ENCODE measurements at regions not wholly inside any gene's neighbourhood (a gene's known extent, or its start where the extent isn't known, plus 50 kb on each side); places are given as distances from the start of the nearest gene placed in this dataset.

DNA sequence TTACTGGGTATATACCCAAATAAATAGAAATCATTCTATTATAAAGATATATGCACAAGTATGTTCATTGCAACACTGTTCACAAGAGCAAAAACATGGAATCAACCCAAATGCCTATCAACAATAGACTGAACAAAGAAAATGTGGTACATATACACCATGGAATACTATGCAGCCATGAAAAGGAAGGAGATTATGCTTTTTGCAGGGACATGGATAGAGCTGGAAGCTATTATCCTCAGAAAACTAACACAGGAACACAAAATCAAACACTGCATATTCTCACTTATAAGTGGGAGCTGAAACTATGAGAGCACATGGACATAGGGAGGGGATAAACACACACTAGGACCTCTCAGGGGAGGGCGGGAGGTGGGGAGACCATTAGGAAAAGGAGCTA, 298.4 kb upstream of the CDH9 start:
- Histone ChIP-seq H3K9me3 (ENCODE audit: control insufficient read depth, insufficient read depth, low read length) (no peaks in the 10 kb centered on the region), H3K36me3 (ENCODE audit: control insufficient read depth, insufficient read depth, low read length) (no peaks in the 10 kb centered on the region), H3K27me3 (ENCODE audit: control insufficient read depth, insufficient read depth, low read length) (no peaks in the 10 kb centered on the region), H3K4me3 (ENCODE audit: low read length) (no peak overlapping the region), H3K4me1 (ENCODE audit: control insufficient read depth, insufficient read depth, low read length) (no peaks in the 10 kb centered on the region), H3K27ac (ENCODE audit: low read length) (no peak overlapping the region)
- WGBS (ENCODE audit: insufficient coverage), result 83% methylated on average over 1 of the region's 1 CpG
- intact Hi-C loops (cut with micrococcal nuclease), result no loop called here
- Mint-ChIP-seq H3K9me3 (peaks cover 10 to 14% of the 10 kb centered on the region in 2 donors), H3K4me3 (no peak overlapping the region), H3K36me3 (peaks cover 15% of the 10 kb centered on the region), H3K27ac (no peak overlapping the region), H3K27me3 (ENCODE audit: low read depth in 2 of 2) (no peaks in the 10 kb centered on the region), H3K4me1 (no peaks in the 10 kb centered on the region)
- ATAC-seq, result no peak
- TF ChIP-seq, protein P1, sequence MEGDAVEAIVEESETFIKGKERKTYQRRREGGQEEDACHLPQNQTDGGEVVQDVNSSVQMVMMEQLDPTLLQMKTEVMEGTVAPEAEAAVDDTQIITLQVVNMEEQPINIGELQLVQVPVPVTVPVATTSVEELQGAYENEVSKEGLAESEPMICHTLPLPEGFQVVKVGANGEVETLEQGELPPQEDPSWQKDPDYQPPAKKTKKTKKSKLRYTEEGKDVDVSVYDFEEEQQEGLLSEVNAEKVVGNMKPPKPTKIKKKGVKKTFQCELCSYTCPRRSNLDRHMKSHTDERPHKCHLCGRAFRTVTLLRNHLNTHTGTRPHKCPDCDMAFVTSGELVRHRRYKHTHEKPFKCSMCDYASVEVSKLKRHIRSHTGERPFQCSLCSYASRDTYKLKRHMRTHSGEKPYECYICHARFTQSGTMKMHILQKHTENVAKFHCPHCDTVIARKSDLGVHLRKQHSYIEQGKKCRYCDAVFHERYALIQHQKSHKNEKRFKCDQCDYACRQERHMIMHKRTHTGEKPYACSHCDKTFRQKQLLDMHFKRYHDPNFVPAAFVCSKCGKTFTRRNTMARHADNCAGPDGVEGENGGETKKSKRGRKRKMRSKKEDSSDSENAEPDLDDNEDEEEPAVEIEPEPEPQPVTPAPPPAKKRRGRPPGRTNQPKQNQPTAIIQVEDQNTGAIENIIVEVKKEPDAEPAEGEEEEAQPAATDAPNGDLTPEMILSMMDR (IDR thresholded peaks at IDR 0.05), result no peak
- DNase-seq, result no peak

DNA sequence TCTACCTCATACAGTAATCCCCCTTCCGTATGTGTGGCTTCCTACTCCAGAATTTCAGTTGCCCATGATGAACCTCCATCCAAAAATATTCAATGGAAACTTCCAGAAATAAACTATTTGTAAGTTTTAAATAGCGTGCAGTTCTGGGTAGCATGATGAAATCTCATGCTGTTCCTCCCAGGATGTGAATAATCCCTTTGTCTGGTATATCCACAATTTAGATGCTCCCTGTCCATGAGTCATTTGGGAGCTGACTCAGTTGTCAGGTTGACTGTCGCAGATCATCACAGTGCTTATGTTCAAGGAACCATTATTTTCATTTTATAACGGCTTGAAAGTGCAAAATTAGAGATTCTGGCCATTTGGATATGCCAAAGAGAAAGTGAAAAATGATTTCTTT, 290.1 kb upstream of the CDH9 start:
- peaks cover 15 to 24% of the 10 kb centered on the region in 2 donors for H3K9me3 Mint-ChIP-seq

DNA sequence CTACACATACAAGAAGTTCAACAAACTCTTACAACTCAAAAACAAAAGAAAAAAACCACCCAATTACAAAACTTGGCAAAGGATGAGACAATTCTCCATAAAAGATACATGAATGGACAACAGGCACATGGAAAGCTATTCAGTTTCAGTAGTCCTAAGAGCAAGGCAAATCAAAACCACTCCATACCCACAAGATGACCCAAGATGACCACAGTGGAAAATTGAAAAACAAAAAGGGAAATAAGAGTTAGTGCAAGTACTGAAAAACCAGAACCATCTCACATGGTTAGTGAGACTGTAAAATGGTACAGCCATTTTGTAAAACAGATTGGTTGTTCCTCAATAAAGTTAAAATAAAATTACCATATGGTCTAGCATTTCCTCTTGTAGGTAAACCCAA, 287.1 kb upstream of the CDH9 start:
- ATAC-seq (no peak), DNase-seq (no peak)
- Histone ChIP-seq H3K27me3 (ENCODE audit: control insufficient read depth, insufficient read depth, low read length) (no peaks in the 10 kb centered on the region), H3K36me3 (ENCODE audit: control insufficient read depth, insufficient read depth, low read length) (no peaks in the 10 kb centered on the region), H3K4me1 (ENCODE audit: control insufficient read depth, insufficient read depth, low read length) (no peaks in the 10 kb centered on the region), H3K27ac (ENCODE audit: low read length) (no peak overlapping the region), H3K4me3 (ENCODE audit: low read length) (no peak overlapping the region), H3K9me3 (ENCODE audit: control insufficient read depth, insufficient read depth, low read length) (peaks cover under 1% of the 10 kb centered on the region)
- Mint-ChIP-seq H3K4me3 (no peak overlapping the region), H3K36me3 (peaks cover 13% of the 10 kb centered on the region), H3K27me3 (ENCODE audit: low read depth in 2 of 2) (no peaks in the 10 kb centered on the region), H3K4me1 (no peaks in the 10 kb centered on the region), H3K9me3 (peaks cover 15 to 24% of the 10 kb centered on the region in 2 donors), H3K27ac (no peak overlapping the region)
- TF ChIP-seq, protein P1 (IDR thresholded peaks at IDR 0.05), result no peak
- intact Hi-C loops (cut with micrococcal nuclease), result no loop called here

More for the DNA sequence above, 290.1 kb upstream of the CDH9 start:
- peaks cover 10% of the 10 kb centered on the region for H3K36me3 Mint-ChIP-seq
- no peaks in the 10 kb centered on the region for H3K36me3 ChIP-seq (ENCODE audit: control insufficient read depth, insufficient read depth, low read length)
- no peak for DNase-seq
- no peak overlapping the region for H3K4me3 ChIP-seq (ENCODE audit: low read length)
- no peak overlapping the region for H3K4me3 Mint-ChIP-seq
- intact Hi-C loops (cut with micrococcal nuclease), result no loop called here
- H3K27ac ChIP-seq (ENCODE audit: low read length), result no peak overlapping the region
- H3K27ac Mint-ChIP-seq, result no peak overlapping the region
- H3K27me3 Mint-ChIP-seq (ENCODE audit: low read depth in 2 of 2), result no peaks in the 10 kb centered on the region
- whole genome bisulfite sequencing (ENCODE audit: insufficient coverage), result 87% methylated on average over 4 of the region's 4 CpGs
- TF ChIP-seq, protein P1 (IDR thresholded peaks at IDR 0.05), result no peak
- no peaks in the 10 kb centered on the region for H3K4me1 Mint-ChIP-seq
- H3K27me3 ChIP-seq (ENCODE audit: control insufficient read depth, insufficient read depth, low read length), result no peaks in the 10 kb centered on the region
- peaks cover 9% of the 10 kb centered on the region for H3K9me3 ChIP-seq (ENCODE audit: control insufficient read depth, insufficient read depth, low read length)
- ATAC-seq, result no peak
- no peaks in the 10 kb centered on the region for H3K4me1 ChIP-seq (ENCODE audit: control insufficient read depth, insufficient read depth, low read length)

DNA sequence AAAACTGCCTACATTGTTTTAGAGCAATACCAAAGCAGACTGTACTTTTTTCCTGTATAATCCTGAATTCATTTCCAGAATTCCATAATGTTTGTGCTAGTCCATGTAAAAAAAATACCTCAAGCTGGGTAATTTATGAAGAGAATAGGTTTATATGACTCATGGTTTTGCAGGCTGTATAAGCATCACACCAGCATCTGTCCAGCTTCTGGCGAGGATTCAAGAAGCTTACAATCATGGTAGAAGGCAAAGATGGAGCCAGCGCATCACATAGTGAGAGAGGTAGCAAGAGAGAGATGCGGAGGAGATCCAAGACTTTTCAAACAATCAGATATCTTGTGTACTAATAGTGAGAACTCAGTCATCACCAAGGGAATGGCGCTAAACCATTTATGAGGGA, 280.3 kb upstream of the CDH9 start:
- no peak for ATAC-seq
- no peaks in the 10 kb centered on the region for H3K27me3 Mint-ChIP-seq (ENCODE audit: low read depth in 2 of 2)
- Histone ChIP-seq H3K27me3 (ENCODE audit: control insufficient read depth, insufficient read depth, low read length) (no peaks in the 10 kb centered on the region), H3K4me3 (ENCODE audit: low read length) (no peak overlapping the region), H3K9me3 (ENCODE audit: control insufficient read depth, insufficient read depth, low read length) (no peaks in the 10 kb centered on the region), H3K36me3 (ENCODE audit: control insufficient read depth, insufficient read depth, low read length) (no peaks in the 10 kb centered on the region), H3K4me1 (ENCODE audit: control insufficient read depth, insufficient read depth, low read length) (no peaks in the 10 kb centered on the region), H3K27ac (ENCODE audit: low read length) (no peak overlapping the region)
- 86% methylated on average over 2 of the region's 4 CpGs for WGBS (ENCODE audit: insufficient coverage)
- H3K4me1 Mint-ChIP-seq, result no peaks in the 10 kb centered on the region
- no peak overlapping the region for H3K4me3 Mint-ChIP-seq
- peaks cover 7% of the 10 kb centered on the region for H3K36me3 Mint-ChIP-seq
- peaks cover 10 to 13% of the 10 kb centered on the region in 2 donors for H3K9me3 Mint-ChIP-seq
- DNase-seq, result no peak
- H3K27ac Mint-ChIP-seq, result no peak overlapping the region
- TF ChIP-seq, protein P1 (IDR thresholded peaks at IDR 0.05), result no peak
- intact Hi-C loops (cut with micrococcal nuclease), result no loop called here
